H1 (cell line): ENCODE measurements at regions not wholly inside any gene's neighbourhood (a gene's known extent, or its start where the extent isn't known, plus 50 kb on each side); places are given as distances from the start of the nearest gene placed in this dataset.

ENCODE experiments used
- KDM1A ChIP-seq: fragments of 200-600, 300-600 bp; sonication (generic); IDR thresholded peaks from 2 replicates; pipeline ENCODE4 v1.7.1; 2016; ENCODE audit warnings: mild to moderate bottlenecking, low read length, borderline replicate concordance
- ZNF274 ChIP-seq: IDR thresholded peaks from 2 replicates; pipeline ENCODE4 v1.7.0; 2012; ENCODE audit warnings: low read length, borderline replicate concordance; ENCODE audit errors: extremely low read depth

GRCh38 chr1:30516485-30516858 lies 206.9 kb downstream of the MATN1 start (continued):
- TF ChIP-seq KDM1A: no peak
- no peak for TF ChIP-seq ZNF274
